BLaER1 (cell line): ENCODE measurements at regions not wholly inside any gene's neighbourhood (a gene's known extent, or its start where the extent isn't known, plus 50 kb on each side); places are given as distances from the start of the nearest gene placed in this dataset.

ENCODE experiments used
- H3K27ac ChIP-seq: shearing (Covaris generic); formaldehyde crosslinking; 2 replicates; pipeline ENCODE4 v1.8.1; 2022
- H3K27me3 ChIP-seq: shearing (Covaris generic); formaldehyde crosslinking; 2 replicates; pipeline ENCODE4 v1.8.1; 2022
- H3K36me3 ChIP-seq: shearing (Covaris generic); formaldehyde crosslinking; 2 replicates; pipeline ENCODE4 v1.8.1; 2022
- H3K4me1 ChIP-seq: shearing (Covaris generic); formaldehyde crosslinking; 2 replicates; pipeline ENCODE4 v1.8.1; 2022
- H3K4me2 ChIP-seq: shearing (Covaris generic); formaldehyde crosslinking; 2 replicates; pipeline ENCODE4 v1.8.1; 2022
- H3K4me3 ChIP-seq: shearing (Covaris generic); formaldehyde crosslinking; 2 replicates; pipeline ENCODE4 v1.8.1; 2022
- H3K9ac ChIP-seq: shearing (Covaris generic); formaldehyde crosslinking; 2 replicates; pipeline ENCODE4 v1.8.1; 2022
- H3K9me3 ChIP-seq: shearing (Covaris generic); formaldehyde crosslinking; 2 replicates; pipeline ENCODE4 v1.8.1; 2022
- H4K20me1 ChIP-seq: shearing (Covaris generic); formaldehyde crosslinking; 2 replicates; pipeline ENCODE4 v1.8.1; 2022
- Cebpa-rat ChIP-seq: shearing (Covaris generic); IDR thresholded peaks from 2 replicates; pipeline ENCODE4 v1.8.1; 2022

- no peaks in the 10 kb centered on the region for H3K4me1 ChIP-seq
- no peak overlapping the region for H3K4me2 ChIP-seq
- no peaks in the 10 kb centered on the region for H3K27me3 ChIP-seq
- no peak overlapping the region for H3K27ac ChIP-seq
- no peak for TF ChIP-seq Cebpa-rat
- H4K20me1 ChIP-seq = no peaks in the 10 kb centered on the region
- no peak overlapping the region for H3K9ac ChIP-seq
- H3K4me3 ChIP-seq = no peak overlapping the region
- no peaks in the 10 kb centered on the region for H3K9me3 ChIP-seq
- no peaks in the 10 kb centered on the region for H3K36me3 ChIP-seq
These were observed 288.2 kb downstream of the COG6 start for GRCh38 chr13:39943711-39944110.

- Histone ChIP-seq H3K9ac (no peak overlapping the region), H3K9me3 (no peaks in the 10 kb centered on the region), H3K27me3 (no peaks in the 10 kb centered on the region), H3K27ac (no peak overlapping the region), H3K4me2 (no peak overlapping the region), H4K20me1 (no peaks in the 10 kb centered on the region), H3K4me1 (no peaks in the 10 kb centered on the region), H3K36me3 (no peaks in the 10 kb centered on the region), H3K4me3 (no peak overlapping the region)
- TF ChIP-seq Cebpa-rat = no peak
These were observed 289.8 kb downstream of the COG6 start for GRCh38 chr13:39945226-39945625.

- Histone ChIP-seq H3K9ac (no peak overlapping the region), H3K27me3 (no peaks in the 10 kb centered on the region), H3K4me2 (no peak overlapping the region), H3K9me3 (no peaks in the 10 kb centered on the region), H3K36me3 (no peaks in the 10 kb centered on the region), H3K27ac (no peak overlapping the region), H4K20me1 (no peaks in the 10 kb centered on the region), H3K4me3 (no peak overlapping the region), H3K4me1 (peaks cover 3% of the 10 kb centered on the region)
- no peak for TF ChIP-seq Cebpa-rat
These were observed 291.3 kb downstream of the COG6 start for GRCh38 chr13:39946769-39947168.

GRCh38 chr13:39951301-39951700, 295.8 kb downstream of the COG6 start:
- Histone ChIP-seq H3K27ac (no peak overlapping the region), H3K27me3 (no peaks in the 10 kb centered on the region), H3K9ac (no peak overlapping the region), H3K36me3 (no peaks in the 10 kb centered on the region), H4K20me1 (no peaks in the 10 kb centered on the region), H3K4me3 (no peak overlapping the region), H3K4me1 (peaks cover 19% of the 10 kb centered on the region), H3K9me3 (no peaks in the 10 kb centered on the region), H3K4me2 (no peak overlapping the region)
- no peak for TF ChIP-seq Cebpa-rat

GRCh38 chr13:39952249-39953233, 297.1 kb downstream of the COG6 start:
- Histone ChIP-seq H3K4me1 (peaks cover 19% of the 10 kb centered on the region), H3K27ac (no peak overlapping the region; the same call in 1 of the 2 replicates), H3K9ac (no peak overlapping the region), H4K20me1 (no peaks in the 10 kb centered on the region), H3K36me3 (no peaks in the 10 kb centered on the region), H3K4me2 (peak overlapping the region; percentile 41), H3K9me3 (no peaks in the 10 kb centered on the region), H3K4me3 (no peak overlapping the region), H3K27me3 (no peaks in the 10 kb centered on the region)
- TF ChIP-seq Cebpa-rat = no peak

- TF ChIP-seq Cebpa-rat = no peak
- Histone ChIP-seq H3K27ac (no peak overlapping the region), H3K9ac (no peak overlapping the region), H3K4me1 (peaks cover 19% of the 10 kb centered on the region), H3K4me3 (no peak overlapping the region), H4K20me1 (no peaks in the 10 kb centered on the region), H3K9me3 (no peaks in the 10 kb centered on the region), H3K4me2 (no peak overlapping the region), H3K36me3 (no peaks in the 10 kb centered on the region), H3K27me3 (no peaks in the 10 kb centered on the region)
These were observed 299.0 kb downstream of the COG6 start for GRCh38 chr13:39954476-39954875.

- no peak overlapping the region for H3K4me2 ChIP-seq
- no peak overlapping the region for H3K27ac ChIP-seq
- no peaks in the 10 kb centered on the region for H3K9me3 ChIP-seq
- H3K27me3 ChIP-seq = no peaks in the 10 kb centered on the region
- no peaks in the 10 kb centered on the region for H3K36me3 ChIP-seq
- H3K4me3 ChIP-seq = no peak overlapping the region
- no peak overlapping the region for H3K9ac ChIP-seq
- H3K4me1 ChIP-seq = peaks cover 19% of the 10 kb centered on the region
- no peak for TF ChIP-seq Cebpa-rat
- H4K20me1 ChIP-seq = no peaks in the 10 kb centered on the region
These were observed 300.1 kb downstream of the COG6 start for GRCh38 chr13:39955560-39955959.

- no peak overlapping the region for H3K27ac ChIP-seq
- H3K4me1 ChIP-seq = peaks cover 19% of the 10 kb centered on the region
- no peak overlapping the region for H3K4me3 ChIP-seq
- H3K4me2 ChIP-seq = no peak overlapping the region
- H3K9ac ChIP-seq = no peak overlapping the region
- no peaks in the 10 kb centered on the region for H3K9me3 ChIP-seq
- TF ChIP-seq Cebpa-rat = no peak
- no peaks in the 10 kb centered on the region for H3K27me3 ChIP-seq
- no peaks in the 10 kb centered on the region for H3K36me3 ChIP-seq
- H4K20me1 ChIP-seq = no peaks in the 10 kb centered on the region
These were observed 300.6 kb downstream of the COG6 start for GRCh38 chr13:39956036-39956435.

GRCh38 chr13:39957868-39958677, 302.6 kb downstream of the COG6 start:
- Histone ChIP-seq H3K4me3 (no peak overlapping the region), H3K4me2 (peak overlapping the region; percentile 49)

More at GRCh38 chr13:39957868-39958677, 302.6 kb downstream of the COG6 start:
- no peak for TF ChIP-seq Cebpa-rat
- Histone ChIP-seq H3K9ac (no peak overlapping the region), H3K36me3 (no peaks in the 10 kb centered on the region), H4K20me1 (no peaks in the 10 kb centered on the region), H3K27me3 (no peaks in the 10 kb centered on the region), H3K27ac (no peak overlapping the region), H3K9me3 (no peaks in the 10 kb centered on the region), H3K4me1 (peaks cover 3% of the 10 kb centered on the region)
